Astrocyte of the cerebellum (primary cell): ENCODE measurements at regions not wholly inside any gene's neighbourhood (a gene's known extent, or its start where the extent isn't known, plus 50 kb on each side); places are given as distances from the start of the nearest gene placed in this dataset.

Source experiments
- DNase-seq: peaks from one replicate; pipeline ENCODE4 v3.0.0-alpha.2; 2011; ENCODE audit warnings: low read depth
- H3K4me3 ChIP-seq: 2 replicates; pipeline ENCODE4 v1.5.1; 2011; ENCODE audit warnings: mild to moderate bottlenecking, low read depth, low read length, moderate library complexity
- in situ Hi-C: cut with HindIII; loops from 2 replicates; pipeline ENCODE4 v1.10.0; 2017; ENCODE audit warnings: low sequenced_read_pairs
- TF ChIP-seq, protein P1 (sequence below): IDR thresholded peaks from 2 replicates; pipeline ENCODE4 v1.5.1; 2012; ENCODE audit warnings: low read length, low read depth, moderate library complexity, mild to moderate bottlenecking; ENCODE audit errors: missing control alignments

DNA sequence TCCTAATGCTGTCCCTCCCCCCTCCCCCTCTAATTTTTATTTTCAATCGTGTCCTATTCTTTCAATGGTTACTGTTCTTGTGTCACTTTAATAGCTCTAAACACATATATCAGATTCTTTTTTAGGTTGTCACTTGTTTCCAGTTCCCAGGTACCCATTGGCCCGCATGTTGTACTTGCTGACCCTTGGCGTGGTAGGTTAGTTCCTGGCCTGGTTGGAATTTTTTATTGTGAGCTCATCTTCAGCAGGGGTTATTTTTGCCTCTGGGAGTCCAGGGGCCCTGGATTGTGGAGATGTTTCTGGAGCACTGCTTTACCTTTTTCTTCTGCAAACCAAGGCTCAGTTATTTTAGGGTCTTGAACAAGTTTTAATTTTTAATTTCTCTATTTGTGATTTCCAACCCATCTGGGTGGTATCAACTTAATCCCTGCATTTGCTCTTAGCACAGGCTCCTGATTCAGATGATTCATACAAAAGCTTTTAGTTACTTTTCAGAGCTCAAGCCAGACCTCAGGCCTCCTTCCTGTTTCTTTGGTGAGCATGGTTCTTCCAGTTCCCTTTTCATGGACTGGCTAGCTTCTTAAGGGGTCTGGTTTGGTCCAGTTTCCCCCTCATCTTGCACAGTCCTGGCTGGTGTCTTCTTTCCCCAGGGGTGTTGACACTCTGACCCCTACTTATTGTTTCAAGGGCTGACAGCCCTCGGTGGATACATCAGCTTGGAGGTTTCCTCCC lies 220.5 kb downstream of the TM9SF2 start:
- no peak for DNase-seq
- TF ChIP-seq, protein P1, sequence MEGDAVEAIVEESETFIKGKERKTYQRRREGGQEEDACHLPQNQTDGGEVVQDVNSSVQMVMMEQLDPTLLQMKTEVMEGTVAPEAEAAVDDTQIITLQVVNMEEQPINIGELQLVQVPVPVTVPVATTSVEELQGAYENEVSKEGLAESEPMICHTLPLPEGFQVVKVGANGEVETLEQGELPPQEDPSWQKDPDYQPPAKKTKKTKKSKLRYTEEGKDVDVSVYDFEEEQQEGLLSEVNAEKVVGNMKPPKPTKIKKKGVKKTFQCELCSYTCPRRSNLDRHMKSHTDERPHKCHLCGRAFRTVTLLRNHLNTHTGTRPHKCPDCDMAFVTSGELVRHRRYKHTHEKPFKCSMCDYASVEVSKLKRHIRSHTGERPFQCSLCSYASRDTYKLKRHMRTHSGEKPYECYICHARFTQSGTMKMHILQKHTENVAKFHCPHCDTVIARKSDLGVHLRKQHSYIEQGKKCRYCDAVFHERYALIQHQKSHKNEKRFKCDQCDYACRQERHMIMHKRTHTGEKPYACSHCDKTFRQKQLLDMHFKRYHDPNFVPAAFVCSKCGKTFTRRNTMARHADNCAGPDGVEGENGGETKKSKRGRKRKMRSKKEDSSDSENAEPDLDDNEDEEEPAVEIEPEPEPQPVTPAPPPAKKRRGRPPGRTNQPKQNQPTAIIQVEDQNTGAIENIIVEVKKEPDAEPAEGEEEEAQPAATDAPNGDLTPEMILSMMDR: no peak
- in situ Hi-C loops: no loop called here

DNA sequence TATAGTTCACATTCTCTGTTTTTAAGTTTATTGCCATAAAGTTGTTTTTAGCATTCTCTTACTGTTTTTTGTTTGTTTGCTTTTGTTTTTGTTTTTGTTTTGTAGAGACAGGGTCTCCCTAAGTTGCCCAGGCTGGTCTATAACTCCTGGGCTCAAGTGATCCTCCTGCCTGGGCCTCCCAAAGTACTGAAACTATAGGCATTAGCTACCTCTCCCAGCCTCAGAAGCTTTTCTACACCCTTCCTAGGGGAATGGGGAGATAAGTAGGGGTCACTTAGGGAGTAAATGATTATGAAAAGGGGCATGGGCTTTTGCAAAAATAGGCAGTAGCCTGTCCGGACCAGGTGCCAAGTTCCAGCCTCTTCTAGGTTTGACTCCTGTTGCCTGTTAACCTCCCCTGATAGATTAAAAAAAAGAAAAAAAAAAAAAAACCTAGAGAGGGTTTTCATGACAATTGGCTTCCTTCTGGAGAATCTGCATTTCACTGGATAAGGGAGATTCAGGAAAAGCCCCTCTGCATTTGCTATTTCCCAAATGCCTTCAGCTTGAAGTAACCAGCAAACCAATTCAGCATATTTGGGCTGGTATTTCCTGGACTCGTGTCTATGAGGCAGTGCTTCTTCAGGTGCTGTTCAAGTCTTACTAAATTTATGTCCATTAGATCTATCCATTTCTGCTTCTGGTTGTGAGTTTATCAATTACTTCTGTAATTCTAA lies 216.8 kb downstream of the TM9SF2 start:
- TF ChIP-seq, protein P1: no peak
- no peak overlapping the region for H3K4me3 ChIP-seq
- in situ Hi-C loops: loop anchor here (5.0 kb wide), 1 partner anchor 99 kb away; no protein-coding TSS in a partner anchor
- DNase-seq: no peak

More for the DNA sequence above, 220.5 kb downstream of the TM9SF2 start:
- H3K4me3 ChIP-seq: no peak overlapping the region

DNA sequence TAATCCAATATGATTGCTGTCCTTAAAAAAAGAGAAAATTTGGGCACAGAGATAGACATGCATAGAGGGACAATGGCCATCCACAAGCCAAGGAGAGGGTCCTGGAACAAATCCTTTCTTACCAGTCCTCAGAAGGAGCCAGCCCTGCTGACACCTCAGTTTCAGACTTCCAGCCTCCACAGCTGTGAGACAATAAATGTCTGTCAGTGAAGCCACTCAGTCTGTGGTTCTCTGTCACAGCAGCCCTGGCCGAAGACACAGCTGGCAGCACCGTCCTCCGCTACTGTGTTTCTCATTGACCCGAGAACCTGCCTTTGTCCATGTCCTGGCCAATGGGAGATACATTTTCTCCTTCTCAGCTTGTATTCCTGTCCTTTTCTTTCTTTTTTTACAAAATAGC lies 207.9 kb downstream of the TM9SF2 start:
- DNase-seq: no peak
- TF ChIP-seq, protein P1: no peak
- in situ Hi-C loops: loop anchor here (5.0 kb wide), 2 partner anchors 48 to 83 kb away; no protein-coding TSS in a partner anchor
- no peak overlapping the region for H3K4me3 ChIP-seq

DNA sequence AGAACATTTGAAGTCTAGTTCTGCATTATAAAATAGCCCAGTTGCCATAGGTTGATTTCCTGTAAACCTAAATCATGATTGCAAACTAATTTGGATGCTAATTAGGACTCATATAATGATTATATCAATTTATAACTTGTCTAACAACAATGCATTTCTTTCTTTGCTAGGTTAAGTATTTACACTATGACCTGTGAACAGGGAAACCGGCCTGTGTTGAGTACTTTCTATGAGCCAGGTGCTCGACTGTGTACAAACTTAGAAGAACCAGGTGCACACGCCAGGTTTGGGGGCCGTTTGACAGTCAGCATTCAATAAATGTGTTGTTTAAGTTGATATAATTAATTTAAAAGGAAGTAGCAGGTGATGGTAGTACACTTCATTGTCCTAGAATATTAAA lies 203.1 kb downstream of the TM9SF2 start:
- TF ChIP-seq, protein P1: no peak
- DNase-seq: no peak
- in situ Hi-C loops: no loop called here
- no peak overlapping the region for H3K4me3 ChIP-seq

DNA sequence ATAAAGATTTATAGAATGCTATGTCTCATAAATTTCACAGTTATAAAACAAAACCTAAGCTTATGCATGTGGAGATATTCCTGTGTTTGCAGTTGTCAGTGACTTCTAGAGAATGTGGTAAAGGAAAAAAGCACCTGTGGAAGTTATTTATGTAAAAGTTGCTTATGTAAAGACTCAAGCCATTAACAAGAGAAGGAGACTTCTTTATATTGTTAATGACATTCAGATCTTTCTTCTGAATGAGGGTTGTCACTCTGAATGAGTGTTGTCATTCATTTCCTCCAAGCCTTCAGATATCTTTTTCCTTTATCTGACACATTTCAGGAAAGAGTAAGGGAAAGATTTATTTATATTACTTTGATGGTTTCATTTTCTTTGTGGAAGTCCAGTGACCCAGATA lies 202.6 kb downstream of the TM9SF2 start:
- in situ Hi-C loops: no loop called here
- TF ChIP-seq, protein P1: no peak
- no peak overlapping the region for H3K4me3 ChIP-seq
- DNase-seq: no peak

DNA sequence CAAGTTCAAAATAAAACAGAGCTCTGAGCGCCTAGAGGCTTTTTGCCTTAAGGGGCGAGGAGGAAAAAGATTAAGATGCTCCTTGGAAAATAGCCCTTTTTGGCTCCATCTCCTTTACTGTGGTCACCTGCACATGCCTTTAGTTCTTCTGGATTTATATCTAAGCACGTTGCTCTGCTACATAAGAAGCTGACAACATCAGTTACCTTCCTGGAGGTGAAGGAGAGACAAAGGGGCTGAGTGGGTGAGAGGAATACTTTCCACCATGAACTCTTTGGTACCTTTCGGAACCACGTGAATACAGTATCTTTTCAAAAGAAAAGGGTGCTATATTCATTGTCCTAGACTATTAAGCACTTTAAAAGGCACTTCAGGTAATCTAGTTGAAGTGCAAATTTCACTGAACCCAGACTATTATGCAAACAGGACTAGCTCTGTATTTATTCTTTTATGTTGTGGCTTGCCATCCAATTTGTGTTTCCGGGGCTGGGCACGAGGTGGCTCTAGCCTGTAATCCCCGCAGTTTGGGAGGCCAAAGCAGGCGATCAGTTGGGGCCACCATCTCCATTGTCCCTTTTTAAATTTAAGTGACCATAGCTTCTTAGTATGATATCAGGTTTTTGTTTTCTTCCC lies 201.5 kb downstream of the TM9SF2 start:
- in situ Hi-C loops: no loop called here
- TF ChIP-seq, protein P1: no peak
- no peak overlapping the region for H3K4me3 ChIP-seq
- DNase-seq: no peak
